GM08714 (cell line): ENCODE measurements at regions not wholly inside any gene's neighbourhood (a gene's known extent, or its start where the extent isn't known, plus 50 kb on each side); places are given as distances from the start of the nearest gene placed in this dataset.
A peak's percentile ranks its signal among the peaks of the same experiment; 100 is the strongest.

Experiments
- H3K4me3 ChIP-seq: fragments of 200-500 bp; sonication (Bioruptor generic); 2 replicates; pipeline ENCODE4 v1.5.1; 2014; ENCODE audit warnings: mild to moderate bottlenecking, low read length, inconsistent platforms
- ZNF274 ChIP-seq: IDR thresholded peaks from 2 replicates; pipeline ENCODE4 v1.6.1; 2012; ENCODE audit warnings: mild to moderate bottlenecking, low read depth, low read length

GRCh38 chr2:104431701-104432121 is 422.2 kb upstream of the POU3F3 start:
- H3K4me3 ChIP-seq: no peak overlapping the region
- TF ChIP-seq ZNF274: no peak

- TF ChIP-seq ZNF274: no peak
Observed at GRCh38 chr2:104432401-104432800, 421.5 kb upstream of the POU3F3 start.

GRCh38 chr2:104432991-104433390 is 420.9 kb upstream of the POU3F3 start:
- no peak for TF ChIP-seq ZNF274
- no peak overlapping the region for H3K4me3 ChIP-seq

More at GRCh38 chr2:104432401-104432800, 421.5 kb upstream of the POU3F3 start:
- H3K4me3 ChIP-seq: no peak overlapping the region

- no peak for TF ChIP-seq ZNF274
- H3K4me3 ChIP-seq: no peak overlapping the region
Observed at GRCh38 chr2:104433657-104434056, 420.3 kb upstream of the POU3F3 start.

- peak overlapping the region; percentile 42; the same call in 1 of the 2 replicates for H3K4me3 ChIP-seq
- no peak for TF ChIP-seq ZNF274
Observed at GRCh38 chr2:104434318-104434792, 419.6 kb upstream of the POU3F3 start.

- peak overlapping the region; percentile 42; the same call in 1 of the 2 replicates for H3K4me3 ChIP-seq
- TF ChIP-seq ZNF274: no peak
Observed at GRCh38 chr2:104434966-104435365, 418.9 kb upstream of the POU3F3 start.

GRCh38 chr2:104438481-104438880 is 415.4 kb upstream of the POU3F3 start:
- TF ChIP-seq ZNF274: no peak
- no peak overlapping the region for H3K4me3 ChIP-seq

GRCh38 chr2:104443145-104443544 is 410.8 kb upstream of the POU3F3 start:
- no peak overlapping the region for H3K4me3 ChIP-seq
- no peak for TF ChIP-seq ZNF274

- H3K4me3 ChIP-seq: no peak overlapping the region
- TF ChIP-seq ZNF274: no peak
Observed at GRCh38 chr2:104444392-104444791, 409.5 kb upstream of the POU3F3 start.

GRCh38 chr2:104444889-104445288 is 409.0 kb upstream of the POU3F3 start:
- no peak overlapping the region for H3K4me3 ChIP-seq
- TF ChIP-seq ZNF274: no peak

- TF ChIP-seq ZNF274: no peak
- H3K4me3 ChIP-seq: no peak overlapping the region
Observed at GRCh38 chr2:104447831-104448434, 406.0 kb upstream of the POU3F3 start.

- H3K4me3 ChIP-seq: no peak overlapping the region
- no peak for TF ChIP-seq ZNF274
Observed at GRCh38 chr2:104448661-104449440, 405.1 kb upstream of the POU3F3 start.

GRCh38 chr2:104452558-104452957 is 401.4 kb upstream of the POU3F3 start:
- TF ChIP-seq ZNF274: no peak
- H3K4me3 ChIP-seq: no peak overlapping the region

GRCh38 chr2:104462731-104463130 is 391.2 kb upstream of the POU3F3 start:
- H3K4me3 ChIP-seq: no peak overlapping the region
- no peak for TF ChIP-seq ZNF274

GRCh38 chr2:104465981-104466380 is 387.9 kb upstream of the POU3F3 start:
- no peak overlapping the region for H3K4me3 ChIP-seq
- no peak for TF ChIP-seq ZNF274

GRCh38 chr2:104468846-104469245 is 385.1 kb upstream of the POU3F3 start:
- TF ChIP-seq ZNF274: no peak
- H3K4me3 ChIP-seq: no peak overlapping the region
